NCI-H748 (cell line): ENCODE measurements at regions not wholly inside any gene's neighbourhood (a gene's known extent, or its start where the extent isn't known, plus 50 kb on each side); places are given as distances from the start of the nearest gene placed in this dataset.

Source experiments
- DNase-seq: peaks from one replicate; lab custom pipeline; 2025; ENCODE audit not compliant: unreplicated experiment; lab: John Stamatoyannopoulos, UW

DNA sequence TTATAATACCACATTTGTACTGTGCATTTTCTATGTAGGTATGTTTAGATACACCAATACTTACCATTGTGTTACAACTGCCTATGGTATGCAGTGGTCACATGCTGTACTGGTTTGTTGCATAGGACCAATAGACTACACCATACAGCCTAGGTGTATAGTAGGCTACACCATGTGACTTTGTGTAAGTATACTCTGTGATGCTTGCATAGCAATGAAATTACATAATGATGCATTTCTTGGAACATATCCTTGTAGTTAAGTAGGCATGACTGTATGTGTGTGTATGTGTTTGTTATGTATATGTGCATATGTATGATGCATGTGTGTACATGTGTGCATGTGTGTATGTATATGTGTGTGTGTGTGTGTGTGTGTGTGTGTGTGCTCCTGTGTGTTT lies 157.6 kb downstream of the TDRD15 start:
- DNase-seq: no peak

GRCh38 chr2:21281791-21282514 lies 158.2 kb downstream of the TDRD15 start:
- peak; percentile 65 for DNase-seq

- DNase-seq: no peak
Observed at GRCh38 chr2:21282515-21282898, 158.7 kb downstream of the TDRD15 start.

- DNase-seq: no peak
Observed at GRCh38 chr2:21288299-21288698, 164.5 kb downstream of the TDRD15 start.

DNA sequence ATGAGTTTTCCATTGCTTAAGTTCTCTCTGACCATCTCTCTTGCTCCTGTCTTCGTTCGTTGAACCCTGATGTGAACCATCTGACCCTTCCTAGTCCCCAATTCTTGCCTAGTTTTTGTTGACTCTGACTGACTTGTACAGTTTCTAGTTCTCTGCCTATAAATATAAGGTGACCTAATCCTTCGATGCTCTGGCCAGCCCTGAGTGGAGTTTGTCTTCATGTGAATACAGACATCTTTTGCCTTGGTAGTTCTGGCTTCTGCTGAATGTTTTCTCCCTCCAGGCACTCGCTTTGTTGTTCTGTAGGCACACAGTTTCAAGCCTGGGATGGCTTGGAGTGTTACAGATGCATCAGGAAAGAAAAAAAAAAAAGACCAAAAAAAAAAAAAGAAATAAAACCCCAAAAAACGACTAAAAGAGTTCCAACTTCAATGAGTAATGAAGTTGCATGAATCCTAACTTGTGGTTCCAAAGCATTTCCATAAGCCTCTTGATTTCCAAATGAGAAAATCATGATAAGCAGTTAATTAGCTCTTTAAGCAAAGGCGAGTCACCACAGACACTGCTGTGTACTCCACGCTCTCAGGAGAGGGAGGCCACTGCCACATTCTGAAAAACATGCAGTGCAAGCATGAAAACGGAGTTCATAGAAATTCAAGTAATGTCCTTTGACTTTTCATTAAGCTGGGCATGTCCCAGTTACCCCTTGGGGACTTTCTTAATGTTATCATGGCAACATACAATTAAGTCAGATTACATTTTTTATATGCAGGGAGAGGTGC lies 165.2 kb downstream of the TDRD15 start:
- DNase-seq: no peak

- DNase-seq: no peak
Observed at GRCh38 chr2:21289551-21289950, 165.8 kb downstream of the TDRD15 start.

DNA sequence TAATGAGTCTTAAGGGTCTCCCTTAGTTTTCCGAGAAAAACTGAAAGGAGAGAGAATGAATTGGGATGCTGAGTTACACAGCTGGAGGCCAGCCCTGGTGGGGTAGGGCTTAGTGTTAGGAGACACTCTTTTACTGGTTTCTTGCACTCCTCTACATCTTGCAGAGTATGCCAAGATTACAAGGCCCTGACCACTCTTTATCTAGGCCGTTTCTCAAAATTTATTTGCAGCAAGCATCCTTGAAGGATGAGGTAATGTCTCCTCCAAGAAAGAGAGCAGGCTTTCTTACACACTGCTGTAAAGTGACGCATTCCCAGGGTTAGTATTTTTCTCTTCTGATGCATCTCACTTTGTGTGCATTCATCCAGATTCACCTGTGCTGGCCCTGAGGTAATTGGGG lies 166.2 kb downstream of the TDRD15 start:
- no peak for DNase-seq

DNA sequence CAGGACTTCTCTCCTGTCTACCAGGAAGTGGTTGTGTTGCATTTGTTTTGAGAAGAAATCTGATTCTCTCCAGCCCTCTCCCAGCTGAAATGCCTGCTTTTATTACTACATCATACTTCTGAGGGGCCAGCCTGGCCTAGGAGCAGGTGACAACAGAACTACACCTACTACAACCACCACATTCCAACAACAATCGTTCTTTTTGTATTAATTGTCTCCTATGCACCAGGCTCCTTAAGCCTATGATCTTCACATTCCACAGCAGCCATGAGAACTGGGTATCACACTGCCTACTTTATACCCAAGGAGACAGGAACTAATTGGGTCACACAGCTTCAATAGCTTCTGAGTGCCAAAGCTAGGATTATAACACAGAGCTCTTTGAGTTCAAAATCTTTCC lies 167.7 kb downstream of the TDRD15 start:
- no peak for DNase-seq

DNA sequence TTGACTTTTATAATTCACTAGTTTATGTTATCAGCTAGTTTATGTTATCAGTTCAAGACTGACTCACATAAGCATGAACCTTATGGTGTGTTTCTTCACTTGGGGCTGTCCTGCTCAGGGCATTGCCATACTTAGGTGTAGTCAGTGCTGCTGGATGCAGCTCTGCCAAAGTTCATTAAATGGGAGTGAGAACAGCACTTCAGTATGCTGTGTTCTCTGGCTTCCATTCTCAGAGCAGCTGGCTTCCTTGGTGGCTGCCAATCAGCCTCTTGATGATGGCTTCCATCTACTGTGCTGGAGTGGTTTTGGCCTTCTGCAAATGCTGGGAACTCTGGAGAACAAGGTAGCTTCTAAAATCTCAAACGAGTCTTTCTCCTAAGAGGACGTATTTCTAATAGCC lies 170.7 kb downstream of the TDRD15 start:
- DNase-seq: no peak

- no peak for DNase-seq
Observed at GRCh38 chr2:21299411-21299810, 175.6 kb downstream of the TDRD15 start.

DNA sequence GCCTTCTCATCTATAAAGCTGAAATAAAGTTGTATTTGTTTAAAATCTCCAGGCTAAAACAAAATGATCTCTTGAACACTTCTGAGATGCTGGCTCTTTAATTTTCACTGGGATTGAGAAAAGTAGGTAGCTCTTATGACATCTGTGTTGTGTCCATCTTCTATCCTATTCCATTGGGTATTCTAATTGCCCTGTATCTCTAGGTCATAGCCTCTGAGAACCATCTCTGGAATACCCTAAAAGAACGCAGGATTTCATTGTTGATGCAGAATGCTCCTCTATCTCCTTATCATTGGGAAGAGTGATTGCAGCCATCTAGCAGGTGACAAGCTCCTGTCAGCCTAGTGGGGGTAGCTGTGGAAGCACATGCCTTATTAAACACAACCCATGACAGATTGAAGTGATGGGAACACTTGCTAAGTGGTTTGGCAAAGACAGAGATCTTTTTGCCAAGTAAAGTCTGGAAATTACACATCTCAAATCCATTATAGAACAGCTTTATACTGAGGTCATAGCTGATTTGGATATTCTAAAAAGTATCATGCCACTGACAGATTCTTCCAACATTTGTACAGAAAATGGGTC lies 178.2 kb downstream of the TDRD15 start:
- DNase-seq: no peak

GRCh38 chr2:21303876-21304275 lies 180.1 kb downstream of the TDRD15 start:
- no peak for DNase-seq

- DNase-seq: no peak
Observed at GRCh38 chr2:21305581-21305980, 181.8 kb downstream of the TDRD15 start.

GRCh38 chr2:21306235-21306634 lies 182.5 kb downstream of the TDRD15 start:
- no peak for DNase-seq

DNA sequence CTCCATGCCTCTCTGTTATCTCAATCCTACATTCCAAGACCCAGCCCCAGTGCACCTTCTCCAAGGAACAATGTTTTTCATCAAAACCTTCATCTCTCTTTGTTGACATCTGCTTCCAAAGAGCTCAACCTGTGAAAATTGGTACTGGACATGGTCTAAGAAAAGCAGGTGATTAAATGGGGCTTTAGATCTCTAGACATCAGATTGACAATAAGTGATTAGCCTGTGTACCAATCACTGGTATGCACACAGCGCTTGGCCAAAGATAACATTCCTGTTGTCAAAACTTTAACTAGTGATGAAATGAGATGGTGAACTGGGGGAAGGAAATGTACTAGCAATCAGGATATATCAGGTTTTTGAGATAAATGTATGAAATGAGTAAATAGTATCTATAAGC lies 183.3 kb downstream of the TDRD15 start:
- DNase-seq: no peak

- DNase-seq: no peak
Observed at GRCh38 chr2:21310493-21310892, 186.7 kb downstream of the TDRD15 start.

DNA sequence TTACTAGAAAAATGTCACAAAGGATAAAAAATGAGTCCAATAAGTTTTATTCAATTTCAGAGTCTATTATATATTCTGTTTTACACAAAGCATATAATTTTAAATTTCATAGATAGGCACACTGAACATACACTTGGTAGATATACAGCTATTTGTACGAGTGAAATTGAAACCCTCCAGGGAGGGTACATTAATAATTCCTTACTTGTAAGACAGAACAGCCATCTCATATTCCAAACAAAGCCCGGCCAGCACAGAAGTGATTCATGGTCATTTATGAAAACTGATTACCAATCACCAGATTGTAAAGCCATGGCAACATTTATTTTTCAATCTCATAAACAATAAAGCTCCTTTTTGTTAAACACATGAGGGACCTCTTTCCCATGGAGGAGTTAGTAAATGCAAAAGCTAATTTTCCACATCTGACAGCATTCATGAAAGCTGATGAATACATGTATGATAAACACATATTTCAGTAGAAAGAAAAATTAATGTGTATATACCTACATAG lies 190.6 kb downstream of the TDRD15 start:
- peak; percentile 16 for DNase-seq

- DNase-seq: peak; percentile 84
Observed at GRCh38 chr2:21317131-21317530, 193.4 kb downstream of the TDRD15 start.

DNA sequence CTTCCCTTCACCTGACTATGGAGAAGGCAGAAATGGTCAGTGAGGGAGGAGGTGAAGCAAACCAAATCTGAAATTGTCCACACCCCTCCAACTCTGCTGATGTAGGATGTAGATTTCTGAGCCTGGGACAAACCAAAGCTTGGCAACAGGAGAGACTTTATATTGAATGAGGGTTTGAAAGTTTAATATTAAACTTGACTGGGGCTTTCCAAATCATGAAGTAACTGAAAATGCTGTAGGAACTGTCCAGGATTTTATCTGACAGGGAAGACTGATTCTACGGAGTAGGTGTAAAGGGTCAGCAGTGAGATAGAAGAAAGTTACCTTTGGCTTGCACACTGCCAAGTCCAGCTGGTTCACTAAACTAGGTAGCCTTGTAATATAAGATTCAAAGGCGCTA lies 194.5 kb downstream of the TDRD15 start:
- no peak for DNase-seq

DNA sequence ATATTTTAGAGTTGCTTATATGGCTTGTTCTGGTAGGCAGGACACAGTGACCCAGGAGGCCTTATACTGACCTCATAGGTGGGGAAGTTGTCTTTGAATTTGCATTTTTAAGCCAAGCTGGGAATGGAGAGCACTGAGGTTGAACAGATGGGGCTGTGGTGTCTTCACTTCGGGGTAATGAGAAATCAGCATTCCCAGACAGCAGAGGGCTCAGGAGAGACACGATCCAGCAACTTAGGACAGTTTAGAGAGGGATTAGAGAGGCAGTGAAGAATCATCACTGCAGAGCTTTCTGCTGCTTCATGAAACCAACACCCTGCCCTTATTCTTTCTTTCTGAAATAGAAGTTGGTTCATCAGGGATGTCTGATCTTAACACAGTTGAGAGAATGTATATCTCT lies 202.4 kb downstream of the TDRD15 start:
- peak; percentile 15 for DNase-seq

- DNase-seq: no peak
Observed at GRCh38 chr2:21328177-21328576, 204.4 kb downstream of the TDRD15 start.

GRCh38 chr2:21330786-21331391 lies 207.1 kb downstream of the TDRD15 start:
- no peak for DNase-seq
